Sigmoid colon (tissue), 4 donors: ENCODE measurements at regions not wholly inside any gene's neighbourhood (a gene's known extent, or its start where the extent isn't known, plus 50 kb on each side); places are given as distances from the start of the nearest gene placed in this dataset.

Source experiments
- CTCF ChIP-seq, 4 experiments: fragments of 450-650 bp in 3 of 4; fragments of 200-600 bp in 1 of 4; IDR thresholded peaks; one replicate each; pipeline ENCODE4 v1.5.1; 2016 to 2019; ENCODE audit warnings: antibody characterized with exemption in 4 of 4, mild to moderate bottlenecking in 3 of 4, moderate library complexity in 2 of 4
- EP300 ChIP-seq, 4 donors: sonication (generic); formaldehyde crosslinking; IDR thresholded peaks; one replicate each; pipeline ENCODE4 v1.6.1; 2017; ENCODE audit warnings: antibody characterized with exemption in 4 of 4
- POLR2A ChIP-seq, 2 donors: fragments of 450-650 bp; IDR thresholded peaks; one replicate each; pipeline ENCODE4 v1.6.1; 2016; ENCODE audit warnings: antibody characterized with exemption in 2 of 2, mild to moderate bottlenecking in 2 of 2, moderate library complexity in 2 of 2
- POLR2AphosphoS5 ChIP-seq, 4 donors: sonication (generic); formaldehyde crosslinking; IDR thresholded peaks; one replicate each; pipeline ENCODE4 v1.6.1; 2017; ENCODE audit warnings: antibody characterized with exemption in 4 of 4

- TF ChIP-seq POLR2A (IDR thresholded peaks at IDR 0.05) (no peak), POLR2AphosphoS5 (IDR thresholded peaks at IDR 0.05) (no peak), CTCF (IDR thresholded peaks at IDR 0.05) (no peak), EP300 (IDR thresholded peaks at IDR 0.05) (no peak)
These were observed 177.1 kb upstream of the ALG10B start for GRCh38 chr12:38139456-38139855.
